Thyroid gland (tissue), 4 donors: ENCODE measurements at regions not wholly inside any gene's neighbourhood (a gene's known extent, or its start where the extent isn't known, plus 50 kb on each side); places are given as distances from the start of the nearest gene placed in this dataset.

Experiments used
- CTCF ChIP-seq, 6 experiments: fragments of 200-600 bp in 3 of 6; fragments of 450-650 bp in 3 of 6; sonication (generic) in 3 of 6; IDR thresholded peaks; one replicate each; pipeline ENCODE4 v1.5.1; 2016 to 2019; ENCODE audit warnings: antibody characterized with exemption in 6 of 6, mild to moderate bottlenecking in 2 of 6, inconsistent platforms in 1 of 6, moderate library complexity in 1 of 6
- POLR2A ChIP-seq, 2 donors: fragments of 450-650 bp; IDR thresholded peaks; one replicate each; pipeline ENCODE4 v1.6.1; 2017; ENCODE audit warnings: antibody characterized with exemption in 2 of 2, mild to moderate bottlenecking in 2 of 2, moderate library complexity in 1 of 2

- no peak for TF ChIP-seq CTCF (IDR thresholded peaks at IDR 0.05)
- no peak for TF ChIP-seq POLR2A (IDR thresholded peaks at IDR 0.05)
Measured at GRCh38 chr2:120820953-120821279, 85.2 kb downstream of the GLI2 start.
